Loucy (cell line): ENCODE measurements at regions not wholly inside any gene's neighbourhood (a gene's known extent, or its start where the extent isn't known, plus 50 kb on each side); places are given as distances from the start of the nearest gene placed in this dataset.

Experiments
- CTCF ChIP-seq: fragments of 200-600 bp; sonication (generic); conservative IDR thresholded peaks from 2 replicates; pipeline ENCODE4 v1.5.1; 2014; ENCODE audit warnings: mild to moderate bottlenecking, antibody characterized with exemption, low read length
- EZH2phosphoT487 ChIP-seq: fragments of 200-600 bp; IDR thresholded peaks from 2 replicates; pipeline ENCODE4 v1.6.1; 2018; ENCODE audit warnings: antibody characterized with exemption, mild to moderate bottlenecking, moderate library complexity, borderline replicate concordance

GRCh38 chr7:12030116-12030515 lies 181.0 kb upstream of the TMEM106B start:
- TF ChIP-seq CTCF = no peak
- TF ChIP-seq EZH2phosphoT487 = no peak
